Testis (tissue), 2 donors: ENCODE measurements at regions not wholly inside any gene's neighbourhood (a gene's known extent, or its start where the extent isn't known, plus 50 kb on each side); places are given as distances from the start of the nearest gene placed in this dataset.

Source experiments
- DNase-seq: peaks from one replicate; pipeline ENCODE4 v3.0.0-alpha.2; 2019
- H3K27ac ChIP-seq, 2 donors: fragments of 200-600 bp; sonication (generic); one replicate each; pipeline ENCODE4 v1.5.1; 2019
- H3K27me3 ChIP-seq: fragments of 200-600 bp; sonication (generic); one replicate; pipeline ENCODE4 v1.5.1; 2019
- H3K36me3 ChIP-seq: fragments of 200-600 bp; sonication (generic); one replicate; pipeline ENCODE4 v1.5.1; 2017; ENCODE audit warnings: low read depth; ENCODE audit errors: missing control alignments
- H3K4me1 ChIP-seq: fragments of 200-600 bp; sonication (generic); one replicate; pipeline ENCODE4 v1.5.1; 2019
- H3K4me3 ChIP-seq, 2 donors: fragments of 200-600 bp; sonication (generic); one replicate each; pipeline ENCODE4 v1.5.1; 2017 to 2019
- H3K9me3 ChIP-seq: fragments of 200-600 bp; sonication (generic); one replicate; pipeline ENCODE4 v1.5.1; 2017
- CTCF ChIP-seq, 3 experiments: fragments of 450-650 bp in 2 of 3; fragments of 200-600 bp in 1 of 3; sonication (generic) in 1 of 3; IDR thresholded peaks; one replicate each; pipeline ENCODE4 v1.5.1; 2016 to 2019; ENCODE audit warnings: antibody characterized with exemption in 3 of 3, mild to moderate bottlenecking in 2 of 3, moderate library complexity in 1 of 3
- POLR2A ChIP-seq: fragments of 450-650 bp; IDR thresholded peaks from one replicate; pipeline ENCODE4 v1.6.1; 2017; ENCODE audit warnings: antibody characterized with exemption, mild to moderate bottlenecking, moderate library complexity
- WGBS, 2 donors: methylation state at CpG; one replicate each; pipeline ENCODE4 v1.1.5; 2018; 5-methylcytosine and 5-hydroxymethylcytosine counted together
- intact Hi-C: fragments of 100-400 bp; cut with DNase I; formaldehyde crosslinking; loops from one replicate; pipeline ENCODE4 v1.15.1; 2023; ENCODE audit warnings: low total_unique reads

GRCh38 chr13:87138866-87139265 is 532.3 kb upstream of the SLITRK5 start:
- Histone ChIP-seq H3K4me1 (no peaks in the 10 kb centered on the region), H3K36me3 (no peaks in the 10 kb centered on the region), H3K27me3 (no peaks in the 10 kb centered on the region), H3K4me3 (no peak overlapping the region), H3K9me3 (no peaks in the 10 kb centered on the region), H3K27ac (no peak overlapping the region)
- DNase-seq = no peak
- 96% methylated on average over 3 of the region's 3 CpGs for WGBS, 2 donors
- TF ChIP-seq POLR2A = no peak
- TF ChIP-seq CTCF (IDR thresholded peaks at IDR 0.05) = no peak
- intact Hi-C loops = no loop called here

- Histone ChIP-seq H3K4me3 (no peak overlapping the region), H3K9me3 (no peaks in the 10 kb centered on the region), H3K27ac (no peak overlapping the region), H3K36me3 (no peaks in the 10 kb centered on the region), H3K4me1 (no peaks in the 10 kb centered on the region), H3K27me3 (no peaks in the 10 kb centered on the region)
- intact Hi-C loops = no loop called here
- no peak for DNase-seq
- no peak for TF ChIP-seq POLR2A
- no peak for TF ChIP-seq CTCF (IDR thresholded peaks at IDR 0.05)
These were observed 524.1 kb upstream of the SLITRK5 start for GRCh38 chr13:87147076-87147475.

DNA sequence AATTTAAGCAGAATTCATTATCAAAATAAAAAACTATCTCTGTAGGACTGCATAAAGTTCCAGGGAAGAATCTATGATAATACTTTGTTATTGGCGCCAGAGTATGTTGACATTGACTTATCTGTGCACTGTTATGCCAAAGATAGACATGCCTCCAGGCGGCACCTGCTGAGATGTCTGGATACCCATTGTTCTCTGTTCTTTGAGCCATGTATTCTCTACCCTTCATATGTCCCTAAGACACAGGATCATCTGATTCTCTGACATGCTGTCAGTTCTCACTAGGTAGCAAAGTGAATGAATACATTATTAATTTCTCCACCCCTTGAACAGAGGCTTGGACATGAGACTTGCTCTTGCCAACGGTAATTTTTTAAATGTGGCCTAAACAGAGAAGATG is 517.8 kb upstream of the SLITRK5 start:
- no peaks in the 10 kb centered on the region for H3K27me3 ChIP-seq
- intact Hi-C loops = no loop called here
- H3K4me1 ChIP-seq = no peaks in the 10 kb centered on the region
- no peak overlapping the region for H3K4me3 ChIP-seq
- TF ChIP-seq CTCF (IDR thresholded peaks at IDR 0.05) = no peak
- no peak for TF ChIP-seq POLR2A
- DNase-seq = no peak
- H3K27ac ChIP-seq = no peak overlapping the region
- peaks cover 3% of the 10 kb centered on the region for H3K36me3 ChIP-seq
- no peaks in the 10 kb centered on the region for H3K9me3 ChIP-seq
- WGBS, 2 donors = 92 to 93% methylated on average over 3 of the region's 3 CpGs

- TF ChIP-seq POLR2A = no peak
- TF ChIP-seq CTCF (IDR thresholded peaks at IDR 0.05) = no peak
- no peaks in the 10 kb centered on the region for H3K36me3 ChIP-seq
- intact Hi-C loops = no loop called here
- WGBS, 2 donors = 91 to 94% methylated on average over 3 of the region's 3 CpGs
- H3K27me3 ChIP-seq = no peaks in the 10 kb centered on the region
- no peak overlapping the region for H3K27ac ChIP-seq
- H3K4me1 ChIP-seq = no peaks in the 10 kb centered on the region
- no peak for DNase-seq
- no peaks in the 10 kb centered on the region for H3K9me3 ChIP-seq
- H3K4me3 ChIP-seq = no peak overlapping the region
These were observed 504.8 kb upstream of the SLITRK5 start for GRCh38 chr13:87166348-87166747.

DNA sequence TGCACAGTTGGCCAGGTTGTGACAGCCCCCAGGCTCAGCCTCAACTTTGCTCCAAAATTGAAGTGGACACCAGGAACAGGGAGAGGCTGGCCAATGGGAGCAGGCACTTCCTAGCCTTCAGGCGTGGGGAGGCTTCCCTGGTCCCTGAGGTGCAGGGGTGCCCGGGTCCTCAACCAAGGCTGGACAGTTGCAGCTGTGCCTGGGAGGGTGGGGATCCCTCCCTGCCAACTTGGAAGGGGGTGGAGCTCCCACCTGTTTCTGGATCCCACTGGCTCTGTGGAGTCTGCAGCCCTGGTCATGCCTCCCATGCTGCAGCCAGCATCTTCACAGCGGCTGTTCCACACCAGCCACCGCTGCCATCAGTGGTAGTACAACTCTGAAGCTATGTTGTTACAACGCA is 502.8 kb upstream of the SLITRK5 start:
- Histone ChIP-seq H3K9me3 (no peaks in the 10 kb centered on the region), H3K4me1 (no peaks in the 10 kb centered on the region), H3K36me3 (no peaks in the 10 kb centered on the region), H3K4me3 (no peak overlapping the region), H3K27ac (no peak overlapping the region), H3K27me3 (no peaks in the 10 kb centered on the region)
- intact Hi-C loops = no loop called here
- 75 to 88% methylated on average over 3 to 5 of the region's 5 CpGs for WGBS, 2 donors
- TF ChIP-seq CTCF (IDR thresholded peaks at IDR 0.05) (no peak), POLR2A (no peak)
- DNase-seq = no peak
